SK-N-MC (cell line): ENCODE measurements at regions not wholly inside any gene's neighbourhood (a gene's known extent, or its start where the extent isn't known, plus 50 kb on each side); places are given as distances from the start of the nearest gene placed in this dataset.

Experiments used
- EZH2 ChIP-seq: fragments of 200-600 bp; sonication (generic); IDR thresholded peaks from one replicate; pipeline ENCODE4 v1.6.1; 2017; ENCODE audit warnings: antibody characterized with exemption
- FOXP2 ChIP-seq: optimal IDR thresholded peaks from 2 replicates; pipeline ENCODE3; 2011; ENCODE audit warnings: mild to moderate bottlenecking, moderate library complexity; ENCODE audit not compliant: insufficient read depth; ENCODE audit errors: extremely low read length, control extremely low read depth
- POLR2AphosphoS5 ChIP-seq: IDR thresholded peaks from 2 replicates; pipeline ENCODE4 v1.6.1; 2012; ENCODE audit warnings: mild to moderate bottlenecking, low read depth, low read length, borderline replicate concordance

GRCh38 chr5:27733237-27733636 is 694.9 kb upstream of the CDH9 start:
- TF ChIP-seq EZH2 (no peak), POLR2AphosphoS5 (no peak), FOXP2 (no peak)
